ENCODE measurements at regions not wholly inside any gene's neighbourhood (a gene's known extent, or its start where the extent isn't known, plus 50 kb on each side); places are given as distances from the start of the nearest gene placed in this dataset.

DNA sequence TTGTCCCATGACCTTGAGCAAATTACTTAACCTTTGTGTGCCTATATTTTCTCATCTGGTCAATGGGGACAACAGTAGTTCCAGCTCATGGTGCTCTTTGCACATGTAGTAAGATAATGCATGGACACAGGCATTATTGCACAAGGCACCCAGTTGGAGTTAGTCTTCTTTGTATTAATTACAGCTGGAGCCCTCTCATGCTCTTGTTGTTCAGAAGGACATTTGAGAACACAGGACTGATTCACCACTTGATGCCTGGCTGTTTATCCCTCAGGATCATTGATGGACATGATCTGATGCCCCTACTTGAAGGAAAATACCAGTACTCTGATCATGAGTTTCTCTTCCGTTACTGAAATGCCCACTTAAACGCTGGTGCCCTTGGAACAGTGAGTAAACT is 1068.6 kb downstream of the NLGN4Y start:
- intact Hi-C loops (cut with DNase I), result no loop called here
- DNase-seq, result no peak

DNA sequence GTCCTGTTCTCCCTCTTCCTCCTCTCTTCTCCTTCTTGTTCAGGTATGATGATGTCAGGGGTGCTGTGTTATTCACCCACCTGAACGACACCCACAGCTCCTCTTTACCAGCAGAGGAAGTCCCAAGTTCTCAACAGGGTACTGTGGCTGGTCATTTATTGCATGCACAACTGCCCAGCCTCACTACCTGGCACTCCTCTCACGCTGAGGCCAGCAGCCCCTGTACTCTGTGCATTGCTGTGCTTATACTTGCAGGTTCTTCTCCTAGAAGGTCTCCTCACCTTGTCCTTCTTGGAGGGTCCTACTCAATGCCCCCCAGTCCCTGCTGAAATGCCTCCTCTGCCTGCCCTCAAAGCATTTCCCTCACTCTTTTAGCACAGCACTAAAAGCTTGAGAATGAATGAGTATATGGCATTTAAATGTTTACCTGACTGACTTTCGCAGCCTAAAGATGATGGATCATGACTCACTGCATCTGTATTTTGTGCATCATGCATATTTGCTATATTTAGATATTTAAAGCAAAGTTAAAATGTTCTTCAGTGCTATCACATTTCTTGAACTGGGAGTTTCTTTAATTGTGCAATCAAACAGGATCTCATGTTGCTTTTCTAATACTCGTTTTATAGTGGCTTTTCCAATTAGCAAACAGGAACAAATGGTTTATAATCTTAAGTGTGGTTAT is 1069.3 kb downstream of the NLGN4Y start:
- no peak for DNase-seq
- intact Hi-C loops (cut with DNase I), result no loop called here

DNA sequence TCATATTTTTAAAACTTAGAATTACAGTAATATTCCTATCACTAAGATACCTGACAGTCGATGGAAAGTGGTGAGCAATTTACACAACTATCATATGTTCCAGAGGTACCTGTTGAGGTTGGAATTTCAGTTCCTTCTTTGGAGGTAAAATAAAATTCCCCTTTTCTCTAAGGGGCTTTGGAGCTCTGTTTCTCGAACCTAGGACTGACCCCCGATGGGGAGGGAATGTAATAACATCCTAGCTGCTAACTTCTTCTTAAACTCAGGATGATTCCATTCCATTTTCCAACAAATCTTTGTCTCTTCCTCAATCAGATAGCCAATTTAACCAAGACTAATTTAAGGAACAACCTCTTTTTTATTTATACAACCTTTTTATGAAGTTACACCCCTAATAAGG is 1069.8 kb downstream of the NLGN4Y start:
- DNase-seq, result no peak
- intact Hi-C loops (cut with DNase I), result no loop called here

DNA sequence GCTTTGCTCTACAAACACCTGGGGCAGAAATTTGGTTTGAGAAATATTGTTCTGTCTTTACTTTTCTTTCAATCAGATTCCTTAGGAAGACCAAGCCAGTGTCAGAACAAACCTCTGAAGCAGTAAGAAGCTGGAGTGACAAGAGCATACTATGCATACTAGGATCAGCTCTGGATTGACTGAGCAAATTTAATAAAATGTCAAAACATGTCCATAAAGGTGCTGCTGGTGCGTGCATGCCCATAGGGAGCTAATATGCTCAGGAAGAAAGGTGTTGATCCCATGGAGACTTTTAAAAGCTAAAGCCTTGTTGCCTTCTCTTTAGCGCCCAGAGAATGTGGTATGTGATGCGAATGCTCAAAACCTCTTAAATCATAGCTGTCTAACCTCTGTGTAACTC is 1076.2 kb downstream of the NLGN4Y start:
- intact Hi-C loops (cut with DNase I), result no loop called here
- no peak for DNase-seq

DNA sequence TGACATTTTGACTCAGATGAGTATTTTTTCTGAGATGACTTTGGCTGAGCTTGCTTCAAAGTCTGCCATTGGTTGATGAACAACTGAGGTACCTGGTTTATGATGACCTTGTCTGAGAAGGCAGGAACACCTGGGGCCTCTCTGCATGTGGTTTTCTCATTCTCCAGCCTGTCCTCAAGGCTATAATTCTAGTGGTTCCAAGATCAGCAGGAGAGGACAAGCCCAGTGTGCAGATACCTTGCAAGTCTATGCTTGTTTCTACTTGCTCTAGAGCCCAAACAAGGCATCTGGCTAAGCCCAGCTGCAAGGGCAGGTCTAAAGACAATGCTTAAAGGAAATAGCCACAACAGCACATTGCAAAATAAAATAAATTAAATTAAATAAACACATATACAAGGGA is 1100.0 kb downstream of the NLGN4Y start:
- intact Hi-C loops (cut with DNase I), result no loop called here
- no peak for DNase-seq

DNA sequence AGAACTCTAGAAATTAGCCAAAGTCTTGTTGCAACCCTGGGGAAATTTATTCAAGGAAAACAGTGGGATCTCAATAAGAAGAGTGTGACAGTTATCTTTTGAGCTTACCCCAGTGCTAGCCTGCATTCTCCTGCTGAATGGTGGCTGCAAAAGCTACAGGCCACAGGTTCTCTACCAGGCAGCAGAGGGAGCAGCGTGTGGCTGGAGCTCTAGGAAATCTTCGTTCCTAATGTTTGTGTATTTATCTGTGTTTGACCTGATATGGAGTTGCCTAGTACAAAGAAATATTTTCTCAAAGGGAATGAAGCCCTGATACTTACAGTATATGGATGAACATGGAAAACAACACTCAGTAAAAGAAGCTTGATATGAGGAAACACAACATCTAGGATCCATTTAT is 1100.6 kb downstream of the NLGN4Y start:
- DNase-seq, result no peak
- intact Hi-C loops (cut with DNase I), result no loop called here

DNA sequence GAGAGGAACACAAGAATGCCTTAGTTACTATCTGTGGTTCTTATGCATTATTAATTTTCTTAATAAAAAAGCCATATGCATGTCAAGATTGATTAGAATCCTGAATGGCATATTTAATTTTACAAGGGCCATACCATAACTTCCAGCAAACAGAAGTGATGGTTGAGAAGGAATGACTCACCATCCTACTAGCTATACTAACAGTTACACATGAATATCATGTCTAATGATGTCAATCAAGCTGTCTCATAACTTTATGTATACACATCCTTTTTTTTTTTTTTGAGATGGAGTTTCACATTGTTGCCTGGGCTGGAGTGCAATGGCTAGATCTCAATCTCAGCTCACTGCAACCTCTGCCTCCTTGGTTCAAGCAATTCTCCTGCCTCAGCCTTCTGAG is 1123.9 kb downstream of the NLGN4Y start:
- DNase-seq, result no peak
- intact Hi-C loops (cut with DNase I), result no loop called here

DNA sequence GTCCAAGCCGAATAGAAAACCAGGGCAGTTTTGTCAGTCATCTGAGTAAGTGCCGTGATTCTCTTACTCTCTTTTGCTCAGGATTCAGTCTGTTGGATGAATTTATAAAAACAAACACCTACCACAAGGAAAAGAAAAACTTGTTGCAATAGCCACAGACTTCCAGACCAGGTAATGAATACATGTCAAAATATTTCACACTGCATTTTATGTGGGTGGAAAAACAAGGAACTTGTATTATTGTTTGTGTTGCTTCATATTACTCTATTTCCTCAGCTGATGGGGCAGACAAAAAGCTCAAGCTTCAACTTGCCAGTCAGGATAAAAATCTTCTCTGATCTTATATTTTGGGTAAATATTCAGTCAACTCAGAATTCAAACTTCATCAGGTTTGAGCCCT is 1125.7 kb downstream of the NLGN4Y start:
- intact Hi-C loops (cut with DNase I), result no loop called here
- DNase-seq, result no peak

DNA sequence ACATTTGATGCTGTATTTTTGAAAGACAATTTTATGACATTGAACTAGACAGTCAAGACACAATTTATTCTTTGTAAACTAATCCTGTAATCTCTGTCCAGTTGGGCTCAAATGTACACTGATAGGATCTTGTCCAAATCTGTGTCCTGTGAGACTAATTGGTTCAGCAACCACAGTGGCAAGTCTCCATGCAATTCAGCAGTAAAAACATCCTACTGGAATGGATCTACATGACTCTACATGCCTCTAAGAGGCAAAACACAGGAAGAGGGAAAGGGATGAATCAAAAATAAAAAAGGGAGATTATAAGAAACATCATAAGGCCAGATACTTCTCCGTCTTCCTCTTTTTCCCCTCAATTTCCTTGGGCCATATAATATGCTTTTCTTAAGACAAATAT is 1164.2 kb downstream of the NLGN4Y start:
- no peak for DNase-seq
- intact Hi-C loops (cut with DNase I), result no loop called here

DNA sequence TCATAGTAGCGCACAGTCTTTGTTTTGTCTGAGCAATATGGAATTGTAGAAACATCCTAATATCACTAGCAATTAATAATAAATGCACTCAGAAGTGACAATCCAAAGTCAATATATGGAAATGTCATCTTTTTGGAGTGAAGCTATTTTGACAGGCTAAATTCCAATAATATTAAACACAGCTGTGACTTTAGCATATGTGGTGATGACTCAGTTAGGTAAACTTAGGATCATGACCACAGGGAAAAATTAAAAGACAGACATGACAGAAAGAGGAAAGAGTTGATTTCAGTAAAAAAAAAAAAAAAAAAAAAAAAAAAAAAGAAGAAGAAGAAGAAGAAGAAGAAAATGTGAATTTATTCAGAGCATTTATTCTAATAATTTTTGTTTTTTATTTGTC is 1165.7 kb downstream of the NLGN4Y start:
- intact Hi-C loops (cut with DNase I), result no loop called here
- no peak for DNase-seq

DNA sequence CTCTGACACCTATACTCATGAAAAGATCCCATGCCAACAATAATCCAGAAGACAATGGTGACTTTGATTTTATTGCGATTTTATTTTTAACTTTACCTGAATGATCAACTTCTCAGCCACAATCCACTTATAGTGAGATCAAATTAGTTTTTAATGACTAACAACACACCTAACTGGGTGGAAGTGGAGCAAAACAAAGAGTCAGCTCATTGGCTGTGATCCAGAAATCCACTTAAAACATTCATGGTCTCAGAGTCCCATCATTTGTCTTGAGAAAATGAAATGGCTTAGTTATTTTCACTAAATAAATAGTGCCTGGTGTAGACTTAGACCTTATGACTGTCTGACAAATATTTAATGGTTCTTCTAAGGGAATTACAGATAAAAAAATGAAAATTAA is 1177.8 kb downstream of the NLGN4Y start:
- intact Hi-C loops (cut with DNase I), result no loop called here

DNA sequence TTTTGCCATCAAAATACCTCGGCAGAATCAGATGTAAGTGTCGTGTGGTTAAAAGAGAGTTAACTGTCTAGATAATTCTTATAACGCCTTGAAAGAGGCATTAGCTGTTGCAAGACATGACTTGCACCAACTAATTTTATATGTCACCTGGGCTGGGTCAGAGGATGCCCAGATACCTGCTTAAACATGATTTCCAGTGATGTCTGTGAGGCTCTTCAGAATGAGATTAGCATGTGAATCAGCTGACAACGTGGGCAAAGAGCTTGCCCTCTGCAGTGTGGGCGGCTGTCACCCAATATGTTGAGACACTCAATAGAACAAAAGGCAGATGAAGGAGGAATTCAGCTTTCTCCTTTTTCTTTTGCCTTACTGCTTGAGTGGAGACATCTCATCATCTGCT is 1180.6 kb downstream of the NLGN4Y start:
- intact Hi-C loops (cut with DNase I), result no loop called here
- DNase-seq, result no peak

More for the DNA sequence above, 1177.8 kb downstream of the NLGN4Y start:
- DNase-seq, result no peak

DNA sequence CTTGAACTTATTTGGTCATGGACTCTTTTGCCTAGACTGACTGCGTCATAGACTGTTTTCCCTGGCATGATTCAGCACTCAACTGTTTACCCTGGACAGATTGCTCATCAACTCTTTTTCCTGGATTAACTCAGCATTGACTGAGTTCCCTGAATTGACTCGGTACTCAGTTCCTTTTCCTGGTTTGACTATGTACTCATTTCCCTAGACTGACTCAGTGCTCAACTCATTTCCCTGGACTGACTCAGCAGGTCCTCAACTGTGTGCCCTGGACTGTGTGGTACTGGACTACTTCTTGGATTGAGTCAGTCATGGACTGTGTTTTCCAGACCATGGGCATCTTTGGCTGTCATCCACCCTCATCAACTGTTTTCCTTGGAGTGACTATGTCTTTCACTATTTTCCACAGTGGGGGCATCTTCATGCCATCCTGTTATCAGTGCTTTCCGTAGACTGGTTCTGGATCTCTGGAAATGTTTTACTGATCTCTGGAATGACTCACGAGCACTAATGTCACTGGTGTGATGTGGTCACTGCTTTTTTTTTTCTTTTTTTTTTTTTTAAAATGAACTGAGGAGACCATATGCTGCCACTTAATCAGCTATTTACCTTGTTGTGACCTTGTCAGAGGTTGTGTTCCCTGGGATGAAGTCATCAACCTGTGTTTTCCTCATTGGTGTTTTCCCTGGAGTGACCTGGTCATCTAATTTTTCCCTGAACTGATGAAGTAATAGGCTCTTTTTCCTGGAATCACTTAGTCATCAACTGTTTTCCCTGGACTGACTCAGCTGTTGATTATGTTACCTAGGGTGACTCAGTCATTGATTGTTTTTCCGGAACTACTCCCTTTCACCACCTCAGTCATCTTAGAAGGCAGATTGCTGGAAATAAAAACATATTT is 1225.5 kb downstream of the NLGN4Y start:
- DNase-seq, result no peak
- intact Hi-C loops (cut with DNase I), result no loop called here

DNA sequence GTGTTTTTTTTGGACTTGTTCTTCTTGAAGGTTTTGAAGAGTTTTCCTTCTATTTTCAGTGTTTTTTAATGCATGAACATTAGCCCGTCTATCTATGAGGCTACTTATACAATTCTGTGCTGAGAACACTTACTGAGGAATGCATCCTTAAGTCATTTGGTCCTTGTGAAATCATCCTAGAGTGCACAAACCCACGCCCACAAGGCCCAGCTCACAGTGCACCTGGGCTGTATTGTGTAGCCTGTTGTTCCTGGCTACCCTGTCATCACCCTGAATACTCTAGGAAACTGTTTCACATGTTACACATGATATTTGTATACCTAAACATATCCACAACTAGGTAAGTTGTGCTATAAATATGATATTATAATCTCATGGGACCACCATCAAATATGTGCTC is 1226.7 kb downstream of the NLGN4Y start:
- intact Hi-C loops (cut with DNase I), result no loop called here

DNA sequence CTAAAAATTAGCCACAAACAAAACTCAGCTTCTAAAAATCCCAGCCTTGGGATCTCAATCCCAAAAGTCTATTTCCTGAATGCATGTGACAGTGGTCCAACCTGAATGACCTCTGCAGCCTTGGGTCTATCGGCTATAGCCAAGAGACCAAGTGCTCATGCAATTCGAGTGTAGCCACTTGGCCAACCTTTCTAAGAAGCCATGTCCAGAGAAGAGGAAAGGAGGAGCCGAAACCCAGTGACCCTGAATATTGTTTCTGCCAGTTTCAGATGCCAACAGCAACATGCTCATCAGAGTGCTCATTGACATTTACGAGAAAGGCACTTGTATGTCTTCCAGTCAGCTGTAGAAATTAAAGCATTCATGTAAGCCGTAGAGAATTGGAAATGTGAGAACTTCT is 1231.9 kb downstream of the NLGN4Y start:
- DNase-seq, result no peak
- intact Hi-C loops (cut with DNase I), result no loop called here

More for the DNA sequence above, 1226.7 kb downstream of the NLGN4Y start:
- DNase-seq, result no peak

DNA sequence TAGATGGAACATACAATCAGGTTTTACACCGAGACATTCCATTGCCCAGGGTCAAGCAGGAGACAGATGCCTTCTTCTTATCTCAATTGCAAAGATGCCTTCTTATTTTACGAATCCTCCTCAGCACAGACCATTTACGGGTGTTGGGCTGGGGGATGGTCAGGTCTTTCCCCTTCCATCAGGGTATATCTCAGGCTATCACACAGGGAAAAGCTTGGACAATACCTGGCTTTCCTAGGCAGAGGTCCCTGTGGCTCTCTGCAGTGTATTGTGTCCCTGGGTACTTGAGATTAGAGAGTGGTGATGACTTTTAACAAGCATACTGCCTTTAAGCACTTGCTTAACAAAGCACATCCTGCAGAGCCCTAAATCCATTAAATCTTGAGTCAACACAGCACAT is 1249.2 kb downstream of the NLGN4Y start:
- DNase-seq, result no peak
- intact Hi-C loops (cut with DNase I), result no loop called here

DNA sequence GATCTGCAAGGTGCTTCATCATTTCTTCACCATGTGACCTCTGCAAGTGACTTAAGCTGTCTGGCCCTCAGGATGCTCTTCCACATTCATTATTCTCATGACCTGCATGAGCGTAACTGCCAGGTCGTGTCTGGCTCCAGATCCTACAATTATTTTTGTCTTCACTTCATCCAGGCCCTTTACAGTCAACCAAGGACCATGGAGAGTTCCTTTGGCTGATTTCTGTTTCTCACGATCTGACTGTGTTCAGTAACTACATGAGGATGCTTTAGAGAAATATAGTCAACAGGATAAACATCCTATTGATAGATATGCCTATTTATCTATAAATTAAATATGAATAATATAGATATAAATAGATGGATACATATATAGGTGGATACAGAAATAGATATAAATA is 1251.6 kb downstream of the NLGN4Y start:
- intact Hi-C loops (cut with DNase I), result no loop called here
- DNase-seq, result no peak

DNA sequence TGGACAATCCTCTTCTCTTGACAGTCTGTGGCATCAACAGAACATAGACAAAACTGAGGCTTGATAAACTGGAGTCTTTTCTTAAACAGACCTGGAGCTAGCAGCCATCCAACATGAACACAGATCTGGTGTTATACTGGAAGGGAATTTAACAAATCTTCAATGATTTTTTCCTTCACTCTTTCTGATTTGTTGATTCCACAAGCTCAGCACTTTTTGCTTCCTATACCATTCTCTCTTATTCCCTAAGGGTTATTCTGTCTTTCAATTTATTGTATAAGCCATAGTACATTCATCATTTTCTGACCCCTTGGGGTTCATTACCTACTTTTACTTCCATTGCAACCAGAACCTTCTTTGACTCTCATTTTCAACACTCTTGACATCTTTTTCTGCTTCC is 1255.6 kb downstream of the NLGN4Y start:
- no peak for DNase-seq
- intact Hi-C loops (cut with DNase I), result no loop called here

DNA sequence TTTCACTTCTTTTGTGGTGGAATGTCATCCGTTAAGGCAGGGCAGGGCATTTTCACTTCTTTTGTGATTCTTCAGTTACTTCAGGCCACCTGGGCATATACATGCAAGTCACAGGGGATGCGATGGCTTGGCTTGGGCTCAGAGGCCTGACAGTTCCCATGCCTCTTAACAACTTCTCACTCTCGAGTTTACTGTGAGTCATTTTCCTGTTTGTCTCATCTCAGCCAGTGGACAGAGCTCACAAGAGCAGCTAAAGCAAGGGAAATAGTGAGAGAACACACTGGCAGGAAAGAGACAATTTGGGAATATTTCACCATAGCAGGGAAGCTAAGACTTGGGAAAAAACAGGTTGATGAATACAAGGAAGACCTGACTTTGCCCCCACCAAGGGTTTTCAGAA is 1275.7 kb downstream of the NLGN4Y start:
- intact Hi-C loops (cut with DNase I), result no loop called here
- DNase-seq, result no peak

DNA sequence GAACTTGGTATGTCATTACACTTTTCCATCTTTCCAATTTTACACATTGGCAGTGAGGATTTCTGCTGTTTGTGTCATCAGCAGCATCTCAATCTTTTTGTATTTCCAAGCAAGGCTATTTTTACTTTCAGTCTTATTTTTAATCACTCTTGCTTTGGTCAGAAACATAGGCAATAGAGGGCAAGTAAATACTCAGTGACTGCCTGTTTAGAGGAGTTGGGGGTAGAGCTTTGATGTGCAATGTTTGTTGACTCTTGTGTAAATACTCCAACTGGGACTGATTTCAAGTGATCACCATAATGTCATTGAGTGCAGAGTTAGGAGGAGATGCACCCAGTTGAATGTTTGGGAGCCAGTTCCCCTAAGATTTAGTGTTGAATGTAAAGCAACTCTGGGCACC is 1281.7 kb downstream of the NLGN4Y start:
- DNase-seq, result no peak
- intact Hi-C loops (cut with DNase I), result no loop called here

DNA sequence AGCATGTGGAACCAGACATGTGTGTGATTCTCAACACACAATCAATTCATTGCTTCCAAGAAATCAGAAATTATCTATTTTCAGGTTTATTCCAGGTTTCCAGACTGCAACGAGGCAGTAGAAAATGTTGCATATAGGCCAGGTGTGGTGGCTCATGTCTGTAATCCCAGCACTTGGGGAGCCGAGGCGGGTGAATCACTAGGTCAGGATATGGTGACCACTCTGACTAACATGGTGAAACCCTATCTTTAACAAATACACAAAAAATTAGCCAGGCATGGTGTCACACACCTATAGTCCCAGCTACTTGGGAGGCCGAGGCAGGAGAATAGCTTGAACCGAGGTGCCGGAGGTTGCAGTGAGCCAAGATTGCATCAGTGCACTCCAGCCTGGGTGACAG is 1289.9 kb downstream of the NLGN4Y start:
- DNase-seq, result no peak
- intact Hi-C loops (cut with DNase I), result no loop called here
